ENCODE measurements at regions not wholly inside any gene's neighbourhood (a gene's known extent, or its start where the extent isn't known, plus 50 kb on each side); places are given as distances from the start of the nearest gene placed in this dataset.

GRCh38 chr12:70060634-70061033 is 182.6 kb upstream of the CNOT2 start:
- no peaks in the 10 kb centered on the region for H3K9me2 ChIP-seq (ENCODE audit: insufficient read depth)
- intact Hi-C loops (cut with micrococcal nuclease; ENCODE audit: unreplicated experiment) = no loop called here
- BruUV-seq (replicated peaks) = no TSS peak
- H3K4me2 ChIP-seq = no peak overlapping the region
- no peaks in the 10 kb centered on the region for H3F3A ChIP-seq (ENCODE audit: insufficient read depth, low read depth)
- H3K36me3 ChIP-seq (ENCODE audit: low read depth) = no peaks in the 10 kb centered on the region
- no peak overlapping the region for H2AFZ ChIP-seq
- POLR2A ChIA-PET (ENCODE audit: unreplicated experiment) = no interaction called here
- no peak overlapping the region for H3K4me3 ChIP-seq
- H3K79me2 ChIP-seq (ENCODE audit: low read depth) = no peaks in the 10 kb centered on the region
- H3K4me1 ChIP-seq (replicated peaks; ENCODE audit: insufficient read depth) = no peaks in the 10 kb centered on the region
- no peaks in the 10 kb centered on the region for H4K20me1 ChIP-seq (ENCODE audit: insufficient read depth)
- no peaks in the 10 kb centered on the region for H3K27me3 ChIP-seq (ENCODE audit: insufficient read depth, low read depth)
- H3K9me3 ChIP-seq (ENCODE audit: insufficient read depth, low read depth) = no peaks in the 10 kb centered on the region
- CTCF ChIA-PET = no interaction called here
- DNase-seq = no peak
- H3K27ac ChIP-seq = no peak overlapping the region
- TF ChIP-seq EZH2 (IDR thresholded peaks at IDR 0.05; ENCODE audit: low read depth) = no peak
- TF ChIP-seq CTCF (conservative IDR thresholded peaks at IDR 0.05) = no peak

GRCh38 chr12:70068743-70069142 is 174.5 kb upstream of the CNOT2 start:
- no TSS peak for BruUV-seq (replicated peaks)
- no peaks in the 10 kb centered on the region for H3K79me2 ChIP-seq (ENCODE audit: low read depth)
- no peak for DNase-seq
- peaks cover 3% of the 10 kb centered on the region; the same call in 1 of the 2 replicates for H3K9me3 ChIP-seq (ENCODE audit: insufficient read depth, low read depth)
- TF ChIP-seq EZH2 (IDR thresholded peaks at IDR 0.05; ENCODE audit: low read depth) (no peak), CTCF (conservative IDR thresholded peaks at IDR 0.05) (no peak)
- H3K4me2 ChIP-seq = no peak overlapping the region
- H3K9me2 ChIP-seq (ENCODE audit: insufficient read depth) = no peaks in the 10 kb centered on the region
- H4K20me1 ChIP-seq (ENCODE audit: insufficient read depth) = no peaks in the 10 kb centered on the region
- intact Hi-C loops (cut with micrococcal nuclease; ENCODE audit: unreplicated experiment) = no loop called here
- no peak overlapping the region for H3K4me3 ChIP-seq
- H3F3A ChIP-seq (ENCODE audit: insufficient read depth, low read depth) = no peaks in the 10 kb centered on the region
- no peak overlapping the region for H3K27ac ChIP-seq
- no peaks in the 10 kb centered on the region for H3K27me3 ChIP-seq (ENCODE audit: insufficient read depth, low read depth)
- POLR2A ChIA-PET (ENCODE audit: unreplicated experiment) = interaction anchor here (0.6 kb wide), 1 partner anchor 86 kb away, joined by 3 read pairs; no protein-coding TSS in a partner anchor
- CTCF ChIA-PET = no interaction called here
- no peaks in the 10 kb centered on the region for H3K36me3 ChIP-seq (ENCODE audit: low read depth)
- H3K4me1 ChIP-seq (replicated peaks; ENCODE audit: insufficient read depth) = no peaks in the 10 kb centered on the region
- no peak overlapping the region for H2AFZ ChIP-seq

- Histone ChIP-seq H3K79me2 (ENCODE audit: low read depth) (no peaks in the 10 kb centered on the region), H3K4me3 (no peak overlapping the region), H4K20me1 (ENCODE audit: insufficient read depth) (no peaks in the 10 kb centered on the region), H3K4me1 (replicated peaks; ENCODE audit: insufficient read depth) (no peaks in the 10 kb centered on the region), H3K27ac (no peak overlapping the region), H3K4me2 (no peak overlapping the region), H2AFZ (no peak overlapping the region), H3K9me3 (ENCODE audit: insufficient read depth, low read depth) (peaks cover 3% of the 10 kb centered on the region; the same call in 1 of the 2 replicates), H3K27me3 (ENCODE audit: insufficient read depth, low read depth) (no peaks in the 10 kb centered on the region), H3K9me2 (ENCODE audit: insufficient read depth) (no peaks in the 10 kb centered on the region), H3K36me3 (ENCODE audit: low read depth) (no peaks in the 10 kb centered on the region), H3F3A (ENCODE audit: insufficient read depth, low read depth) (no peaks in the 10 kb centered on the region)
- DNase-seq = no peak
- intact Hi-C loops (cut with micrococcal nuclease; ENCODE audit: unreplicated experiment) = no loop called here
- TF ChIP-seq EZH2 (IDR thresholded peaks at IDR 0.05; ENCODE audit: low read depth) = no peak
- no peak for TF ChIP-seq CTCF (conservative IDR thresholded peaks at IDR 0.05)
- ChIA-PET POLR2A (ENCODE audit: unreplicated experiment) (interaction anchor here (0.6 kb wide), 1 partner anchor 87 kb away, joined by 3 read pairs; no protein-coding TSS in a partner anchor), CTCF (no interaction called here)
- no TSS peak for BruUV-seq (replicated peaks)
Measured at GRCh38 chr12:70069221-70070105, 173.8 kb upstream of the CNOT2 start.

All from PC-9 (cell line).